HCT116 (cell line): ENCODE measurements at regions not wholly inside any gene's neighbourhood (a gene's known extent, or its start where the extent isn't known, plus 50 kb on each side); places are given as distances from the start of the nearest gene placed in this dataset.

Experiments
- CTCF ChIP-seq, 3 experiments: fragments of 200-600 bp in 1 of 3; sonication (generic) in 1 of 3; IDR thresholded peaks in 2 of 3; conservative IDR thresholded peaks in 1 of 3; 2 replicates each; pipeline ENCODE4 v1.5.1; 2012 to 2017; ENCODE audit warnings: low read depth in 2 of 3, low read length in 2 of 3, antibody characterized with exemption in 1 of 3, borderline replicate concordance in 1 of 3, control low read depth in 1 of 3, mild to moderate bottlenecking in 1 of 3, mixed read lengths in 1 of 3, mixed run types in 1 of 3, moderate library complexity in 1 of 3; ENCODE audit not compliant: insufficient read depth in 1 of 3
- EZH2phosphoT487 ChIP-seq: fragments of 200-600 bp; IDR thresholded peaks from 2 replicates; pipeline ENCODE4 v1.6.1; 2018; ENCODE audit warnings: antibody characterized with exemption, borderline replicate concordance
- POLR2A ChIP-seq: IDR thresholded peaks from 2 replicates; pipeline ENCODE4 v1.7.0; 2011; ENCODE audit warnings: borderline replicate concordance; ENCODE audit not compliant: insufficient read depth, insufficient read length; ENCODE audit errors: extremely low read depth
- SIN3A ChIP-seq: IDR thresholded peaks from 2 replicates; pipeline ENCODE4 v1.6.1; 2012; ENCODE audit warnings: low read depth

- no peak for TF ChIP-seq SIN3A
- no peak for TF ChIP-seq EZH2phosphoT487
- TF ChIP-seq POLR2A: no peak
- no peak for TF ChIP-seq CTCF (IDR thresholded peaks at IDR 0.05 in 2 of 3, conservative IDR thresholded peaks at IDR 0.05 in 1 of 3; ENCODE audit: borderline replicate concordance in 1 of 3, insufficient read depth in 1 of 3, low read depth in 2 of 3, low read length in 2 of 3)
Observed at GRCh38 chr13:82298106-82298505, 1584.2 kb downstream of the SLITRK1 start.
